HG02763 (cell line): ENCODE measurements at regions not wholly inside any gene's neighbourhood (a gene's known extent, or its start where the extent isn't known, plus 50 kb on each side); places are given as distances from the start of the nearest gene placed in this dataset.
A peak's percentile ranks its signal among the peaks of the same experiment; 100 is the strongest.
"Not testable (repeated sequence)": the region's sequence is repeated elsewhere in the genome, so short reads cannot be mapped to it uniquely, and the experiment has no call there.

ENCODE experiments used
- ATAC-seq: cut with Tn5 transposase; IDR thresholded peaks from one replicate; pipeline ENCODE4 v1.9.1; 2021; ENCODE audit warnings: mild to moderate bottlenecking, moderate library complexity; ENCODE audit not compliant: unreplicated experiment

GRCh38 chr1:199474738-199475137 lies 552.8 kb upstream of the NR5A2 start:
- ATAC-seq, result no peak

DNA sequence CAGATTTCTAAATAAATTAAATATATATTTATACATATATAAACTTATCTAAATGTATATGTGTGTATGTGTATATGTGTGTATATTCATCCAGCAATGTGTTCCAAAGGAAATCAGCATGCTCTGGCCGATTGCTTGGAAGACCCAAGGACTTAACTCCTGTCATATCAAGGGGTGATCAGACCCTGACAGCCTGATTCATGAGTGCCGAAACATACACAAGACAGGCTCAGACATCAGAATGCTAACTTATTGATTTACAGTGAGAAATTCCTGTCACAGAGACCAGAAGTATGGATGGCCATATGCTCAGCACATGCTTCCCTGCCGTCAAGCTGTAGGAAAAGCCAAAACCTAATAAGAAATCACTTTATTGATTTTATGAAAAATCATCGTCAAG lies 545.1 kb upstream of the NR5A2 start:
- ATAC-seq, result no peak

DNA sequence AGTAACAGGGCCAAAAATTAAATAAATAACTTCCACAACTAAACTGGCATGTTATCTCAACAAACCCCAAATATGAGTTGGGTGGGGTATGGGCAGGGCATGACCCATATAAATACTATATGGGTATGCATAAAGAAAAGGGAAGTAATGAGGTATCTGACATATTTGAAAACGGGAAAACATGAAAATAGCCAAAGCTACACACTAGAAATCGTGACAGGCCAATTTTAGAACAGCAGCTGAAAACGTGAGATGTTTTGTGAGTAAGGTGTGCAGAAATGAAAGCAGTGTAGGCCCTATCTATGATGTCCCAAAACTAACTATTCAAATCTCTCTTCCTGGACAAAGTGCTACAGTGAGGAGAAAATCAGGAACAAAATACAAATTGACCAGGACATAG lies 537.9 kb upstream of the NR5A2 start:
- no peak for ATAC-seq

GRCh38 chr1:199490769-199491527 lies 536.6 kb upstream of the NR5A2 start:
- no peak for ATAC-seq

- no peak for ATAC-seq
Measured at GRCh38 chr1:199495432-199495831, 532.1 kb upstream of the NR5A2 start.

GRCh38 chr1:199498802-199499201 lies 528.7 kb upstream of the NR5A2 start:
- ATAC-seq, result not testable (repeated sequence)

GRCh38 chr1:199508072-199508471 lies 519.4 kb upstream of the NR5A2 start:
- no peak for ATAC-seq

GRCh38 chr1:199508653-199509052 lies 518.9 kb upstream of the NR5A2 start:
- ATAC-seq, result no peak

DNA sequence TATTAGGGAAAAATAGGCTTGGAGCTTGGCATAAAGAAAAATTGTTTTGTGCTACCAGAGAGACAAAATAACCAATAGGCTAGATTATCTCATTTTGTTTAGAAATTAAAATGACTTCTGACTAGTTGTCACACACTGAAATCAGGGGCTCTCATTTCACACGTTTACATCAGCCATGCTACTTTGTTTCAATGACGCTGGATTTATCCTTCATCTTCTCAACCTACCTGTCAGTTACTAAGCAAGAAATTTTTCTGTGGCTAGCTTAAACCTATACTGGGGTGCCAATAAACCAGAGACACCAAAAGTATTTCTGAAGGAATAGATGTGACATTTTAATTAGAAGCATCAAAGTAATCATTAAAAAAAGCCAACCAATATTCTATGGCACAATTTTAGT lies 518.1 kb upstream of the NR5A2 start:
- ATAC-seq, result no peak

- ATAC-seq, result peak; percentile 86
Measured at GRCh38 chr1:199510314-199510713, 517.2 kb upstream of the NR5A2 start.

- no peak for ATAC-seq
Measured at GRCh38 chr1:199512037-199512710, 515.3 kb upstream of the NR5A2 start.

DNA sequence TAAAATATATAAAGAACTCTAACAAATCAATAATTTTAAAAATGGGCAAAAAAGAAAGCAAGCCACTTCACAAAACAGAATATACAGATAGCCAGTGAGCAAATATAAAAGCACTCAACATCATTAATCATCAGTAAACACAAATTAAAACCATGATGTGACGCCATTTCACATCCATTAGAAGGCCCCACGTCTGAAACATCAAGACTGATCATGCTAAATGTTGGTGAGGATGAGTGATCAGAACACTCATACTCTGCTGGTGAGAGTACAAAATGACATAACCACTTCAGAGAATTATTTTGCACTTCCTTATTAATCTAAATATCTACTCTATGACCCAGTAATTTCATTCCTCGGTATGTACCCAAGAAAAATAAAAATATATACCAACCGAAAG lies 512.2 kb upstream of the NR5A2 start:
- no peak for ATAC-seq

DNA sequence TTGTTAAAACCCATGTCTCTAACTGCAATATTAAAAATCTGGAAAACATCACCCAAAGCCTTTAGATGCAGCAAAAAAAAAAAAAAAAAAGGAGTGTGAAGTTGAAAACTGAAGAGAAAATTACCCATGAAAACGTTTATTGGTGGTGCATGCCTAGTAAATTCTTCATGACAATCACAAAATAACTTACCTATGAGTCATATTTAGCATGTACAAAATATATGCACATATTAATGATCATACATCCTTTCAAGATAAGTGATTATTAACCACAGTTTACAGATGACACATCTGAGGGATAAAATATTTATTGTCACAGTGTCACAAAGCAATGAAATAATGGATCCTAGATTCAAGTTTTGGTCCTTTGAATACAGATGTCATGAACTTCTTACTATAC lies 505.2 kb upstream of the NR5A2 start:
- no peak for ATAC-seq

DNA sequence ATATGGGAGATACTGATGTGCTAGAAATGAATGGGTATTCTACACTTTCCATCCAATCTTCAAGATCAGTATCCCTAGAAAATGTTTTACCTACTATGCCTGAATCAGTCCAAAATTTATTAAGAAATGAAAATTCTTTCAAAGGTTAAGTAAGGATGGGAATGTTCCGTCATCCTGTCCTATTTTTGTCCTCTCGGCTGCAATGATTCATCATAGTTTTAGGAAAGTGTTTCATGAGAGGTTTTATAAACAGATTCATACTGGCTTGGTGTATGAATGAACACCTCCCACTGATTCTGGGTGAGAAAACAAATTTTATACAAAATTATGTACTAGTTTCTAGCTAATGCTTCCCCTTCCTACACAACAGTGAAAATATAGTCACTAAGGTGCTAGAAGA lies 504.6 kb upstream of the NR5A2 start:
- no peak for ATAC-seq

DNA sequence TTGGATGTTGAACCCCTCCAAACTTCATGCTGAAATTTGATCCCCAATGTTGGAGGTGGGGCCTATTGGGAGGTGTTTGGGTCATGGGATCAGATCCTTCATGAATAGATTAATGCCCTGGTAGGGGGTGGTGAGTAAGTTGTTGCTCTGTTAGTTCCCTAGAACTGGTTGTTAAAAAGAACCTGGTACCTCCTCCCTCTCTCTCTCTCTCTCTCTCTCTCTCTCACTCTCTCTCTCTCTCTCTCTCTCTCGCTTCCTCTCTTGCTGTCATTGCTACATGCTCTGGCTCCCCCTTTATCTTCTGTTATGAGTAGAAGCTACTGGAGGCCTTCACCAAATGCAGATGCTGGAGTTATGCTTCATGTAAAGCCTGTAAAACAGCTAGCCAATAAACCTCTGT lies 498.2 kb upstream of the NR5A2 start:
- ATAC-seq, result no peak

DNA sequence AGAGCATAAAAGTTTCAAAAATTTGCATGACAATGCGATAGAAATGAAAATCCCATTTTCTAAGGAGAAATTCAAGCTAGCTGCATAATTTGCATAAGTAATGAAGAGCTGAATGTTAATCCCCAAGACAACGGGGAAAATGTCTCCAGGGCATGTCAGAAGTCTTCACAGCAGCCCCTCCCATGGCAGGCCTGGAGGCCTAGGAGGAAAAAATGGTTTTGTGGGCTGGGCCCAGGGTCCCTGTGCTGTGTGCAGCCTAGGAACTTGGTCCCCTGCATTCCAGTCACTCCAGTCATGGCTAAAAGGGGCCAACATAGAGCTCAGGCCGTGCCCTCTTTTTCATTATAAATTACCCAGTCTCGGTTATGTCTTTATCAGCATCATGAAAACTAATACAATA lies 494.1 kb upstream of the NR5A2 start:
- not testable (repeated sequence) for ATAC-seq

GRCh38 chr1:199545780-199546179 lies 481.7 kb upstream of the NR5A2 start:
- peak; percentile 34 for ATAC-seq

DNA sequence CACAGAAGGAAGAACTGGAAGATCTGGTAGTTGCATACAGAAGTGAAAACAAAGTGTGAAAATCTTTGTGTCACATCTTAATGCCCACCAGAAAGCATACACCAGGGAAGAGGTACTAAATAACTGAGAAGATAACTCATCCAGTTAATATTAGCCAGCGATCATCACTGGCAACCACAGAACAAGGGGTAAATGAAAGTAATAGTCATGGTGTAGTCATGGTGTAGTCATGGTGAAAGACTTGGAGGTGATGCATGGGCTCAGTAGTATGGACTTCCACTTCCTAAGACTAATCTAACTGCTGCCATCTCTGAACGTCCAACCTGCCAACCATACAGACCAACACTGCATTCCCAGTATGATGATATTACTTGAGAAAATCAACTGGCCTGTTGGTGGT lies 481.2 kb upstream of the NR5A2 start:
- ATAC-seq, result peak; percentile 47

- no peak for ATAC-seq
Measured at GRCh38 chr1:199549421-199549820, 478.1 kb upstream of the NR5A2 start.

GRCh38 chr1:199550199-199551065 lies 477.1 kb upstream of the NR5A2 start:
- no peak for ATAC-seq

GRCh38 chr1:199551967-199552565 lies 475.4 kb upstream of the NR5A2 start:
- ATAC-seq, result no peak
